Keratinocyte (primary cell): ENCODE measurements at regions not wholly inside any gene's neighbourhood (a gene's known extent, or its start where the extent isn't known, plus 50 kb on each side); places are given as distances from the start of the nearest gene placed in this dataset.

Experiments
- CTCF ChIP-seq, 3 experiments: IDR thresholded peaks in 1 of 3; conservative IDR thresholded peaks in 1 of 3; optimal IDR thresholded peaks in 1 of 3; 2 replicates in 2 of 3; 3 replicates in 1 of 3; pipeline versions ENCODE3 to v1.5.1; 2011; ENCODE audit warnings: low read length in 3 of 3, mild to moderate bottlenecking in 3 of 3, moderate library complexity in 2 of 3, control low read depth in 1 of 3, inconsistent platforms in 1 of 3; ENCODE audit not compliant: insufficient read depth in 2 of 3; ENCODE audit errors: extremely low read depth in 1 of 3
- EZH2 ChIP-seq: IDR thresholded peaks from one replicate; pipeline ENCODE4 v1.6.1; 2012; ENCODE audit warnings: inconsistent platforms, mild to moderate bottlenecking, low read length, moderate library complexity

DNA sequence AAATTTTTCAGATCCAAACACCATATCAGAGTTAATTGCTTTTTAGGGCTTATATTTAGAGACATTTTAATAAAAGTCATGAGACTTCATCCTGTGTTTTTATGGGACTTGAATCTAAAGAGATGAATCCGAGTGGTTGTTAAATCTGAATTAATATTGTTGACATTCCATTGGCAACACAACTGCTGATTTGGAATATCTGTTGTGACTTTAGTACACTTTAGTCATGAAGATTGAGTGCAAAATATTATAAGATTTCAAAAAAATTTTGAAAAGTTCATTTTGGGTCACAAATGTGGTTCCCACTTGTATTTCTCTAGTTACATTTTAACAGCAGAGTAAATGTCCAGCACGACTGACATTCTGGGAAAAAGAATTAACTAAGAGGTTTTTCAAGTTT, 442.7 kb upstream of the HSF2 start:
- TF ChIP-seq CTCF (optimal IDR thresholded peaks at IDR 0.05 in 1 of 3, IDR thresholded peaks at IDR 0.05 in 1 of 3, conservative IDR thresholded peaks at IDR 0.05 in 1 of 3; ENCODE audit: extremely low read depth in 1 of 3, insufficient read depth in 2 of 3, low read length in 3 of 3) (no peak), EZH2 (no peak)
